MM.1S (cell line): ENCODE measurements at regions not wholly inside any gene's neighbourhood (a gene's known extent, or its start where the extent isn't known, plus 50 kb on each side); places are given as distances from the start of the nearest gene placed in this dataset.

Source experiments
- CTCF ChIP-seq: fragments of 300-600 bp; sonication (generic); IDR thresholded peaks from 2 replicates; pipeline ENCODE4 v1.5.1; 2016; ENCODE audit warnings: antibody characterized with exemption, low read length, mixed read lengths
- EZH2 ChIP-seq: fragments of 300-600 bp; sonication (generic); optimal IDR thresholded peaks from 2 replicates; pipeline ENCODE3; 2017; ENCODE audit warnings: low read depth, mild to moderate bottlenecking, antibody characterized with exemption, low read length, mixed read lengths
- EZH2phosphoT487 ChIP-seq: fragments of 300-600 bp; sonication (generic); IDR thresholded peaks from 2 replicates; pipeline ENCODE4 v1.6.1; 2018; ENCODE audit warnings: antibody characterized with exemption, low read length

GRCh38 chr11:100632941-100633452 is 54.1 kb upstream of the ARHGAP42 start:
- TF ChIP-seq EZH2 (no peak), CTCF (no peak), EZH2phosphoT487 (no peak)
